MM.1S (cell line): ENCODE measurements at regions not wholly inside any gene's neighbourhood (a gene's known extent, or its start where the extent isn't known, plus 50 kb on each side); places are given as distances from the start of the nearest gene placed in this dataset.

ENCODE experiments used
- EZH2 ChIP-seq: fragments of 300-600 bp; sonication (generic); optimal IDR thresholded peaks from 2 replicates; pipeline ENCODE3; 2017; ENCODE audit warnings: low read depth, mild to moderate bottlenecking, antibody characterized with exemption, low read length, mixed read lengths
- EZH2phosphoT487 ChIP-seq: fragments of 300-600 bp; sonication (generic); IDR thresholded peaks from 2 replicates; pipeline ENCODE4 v1.6.1; 2018; ENCODE audit warnings: antibody characterized with exemption, low read length
- TF ChIP-seq, protein P1 (sequence below): fragments of 300-600 bp; sonication (generic); IDR thresholded peaks from 2 replicates; pipeline ENCODE4 v1.5.1; 2016; ENCODE audit warnings: antibody characterized with exemption, low read length, mixed read lengths

GRCh38 chr1:229947968-229948367 lies 119.1 kb upstream of the GALNT2 start:
- TF ChIP-seq, protein P1, sequence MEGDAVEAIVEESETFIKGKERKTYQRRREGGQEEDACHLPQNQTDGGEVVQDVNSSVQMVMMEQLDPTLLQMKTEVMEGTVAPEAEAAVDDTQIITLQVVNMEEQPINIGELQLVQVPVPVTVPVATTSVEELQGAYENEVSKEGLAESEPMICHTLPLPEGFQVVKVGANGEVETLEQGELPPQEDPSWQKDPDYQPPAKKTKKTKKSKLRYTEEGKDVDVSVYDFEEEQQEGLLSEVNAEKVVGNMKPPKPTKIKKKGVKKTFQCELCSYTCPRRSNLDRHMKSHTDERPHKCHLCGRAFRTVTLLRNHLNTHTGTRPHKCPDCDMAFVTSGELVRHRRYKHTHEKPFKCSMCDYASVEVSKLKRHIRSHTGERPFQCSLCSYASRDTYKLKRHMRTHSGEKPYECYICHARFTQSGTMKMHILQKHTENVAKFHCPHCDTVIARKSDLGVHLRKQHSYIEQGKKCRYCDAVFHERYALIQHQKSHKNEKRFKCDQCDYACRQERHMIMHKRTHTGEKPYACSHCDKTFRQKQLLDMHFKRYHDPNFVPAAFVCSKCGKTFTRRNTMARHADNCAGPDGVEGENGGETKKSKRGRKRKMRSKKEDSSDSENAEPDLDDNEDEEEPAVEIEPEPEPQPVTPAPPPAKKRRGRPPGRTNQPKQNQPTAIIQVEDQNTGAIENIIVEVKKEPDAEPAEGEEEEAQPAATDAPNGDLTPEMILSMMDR, result no peak
- TF ChIP-seq EZH2phosphoT487, result no peak
- no peak for TF ChIP-seq EZH2
